Activated naive CD4-positive, alpha-beta T cell (primary cell): ENCODE measurements at regions not wholly inside any gene's neighbourhood (a gene's known extent, or its start where the extent isn't known, plus 50 kb on each side); places are given as distances from the start of the nearest gene placed in this dataset.

Source experiments
- DNase-seq, 4 experiments: peaks; one replicate each; lab custom pipeline; 2025; lab: John Stamatoyannopoulos, UW

DNA sequence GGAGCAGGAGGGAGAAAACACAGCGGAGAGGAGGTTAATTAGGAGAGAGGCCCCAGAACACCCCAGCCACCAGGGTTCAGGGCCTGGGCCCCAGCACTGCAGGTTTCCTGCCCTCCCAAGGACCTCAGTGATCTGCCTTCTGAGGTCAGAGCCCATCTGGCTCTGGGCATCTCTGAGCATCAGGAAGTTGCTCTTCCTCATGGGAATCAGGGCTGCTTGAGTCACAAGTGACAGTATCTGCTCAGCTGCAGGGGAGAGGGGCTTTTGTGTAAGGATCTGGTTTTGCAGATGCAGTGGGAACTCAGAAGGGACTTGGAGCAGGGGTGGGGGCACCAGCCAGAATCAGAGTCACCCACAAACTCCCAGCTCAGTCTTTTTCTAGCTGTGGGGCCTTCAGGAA is 472.1 kb downstream of the PTPRU start:
- DNase-seq = no peak

DNA sequence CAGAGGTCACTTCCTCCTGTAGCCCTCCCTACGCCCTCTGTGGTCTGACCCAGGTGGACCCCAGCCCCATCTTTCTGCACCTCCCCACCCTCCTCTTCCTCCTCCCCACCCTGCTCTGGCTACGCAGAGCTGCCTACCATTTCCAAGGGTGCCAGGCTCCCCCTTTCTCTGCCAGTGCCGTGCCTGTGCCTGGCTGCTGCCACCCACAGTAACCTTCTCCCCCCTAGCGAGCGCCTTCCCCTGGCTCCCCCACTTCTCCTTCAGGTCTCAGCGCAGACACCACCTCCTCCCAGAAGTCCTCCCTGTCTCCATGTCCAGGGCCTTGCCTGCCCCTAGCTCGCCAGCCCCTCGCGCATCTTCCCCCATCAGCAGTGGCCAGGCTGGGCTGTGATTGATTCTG is 471.5 kb downstream of the PTPRU start:
- DNase-seq = no peak

DNA sequence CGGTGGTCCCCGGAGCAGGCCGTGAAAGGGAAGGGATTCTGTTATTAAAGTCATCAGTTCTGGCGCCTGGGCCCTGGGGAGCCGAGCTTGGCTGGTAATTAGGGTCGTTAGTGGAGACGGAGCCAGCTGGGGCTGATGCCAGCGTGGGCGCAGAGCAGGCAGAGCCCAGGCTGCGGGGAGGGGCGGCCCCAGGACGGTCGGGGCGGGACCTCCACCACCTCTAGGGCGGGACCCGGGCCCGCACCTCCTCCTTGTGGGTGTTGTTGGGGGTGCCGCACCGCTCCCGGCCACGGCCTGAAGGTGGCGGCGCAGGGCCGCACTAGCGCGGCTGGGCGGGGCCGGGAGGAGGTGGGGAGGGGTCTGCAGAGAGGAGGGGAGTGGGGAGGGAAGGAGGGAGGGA is 470.6 kb downstream of the PTPRU start:
- no peak for DNase-seq

DNA sequence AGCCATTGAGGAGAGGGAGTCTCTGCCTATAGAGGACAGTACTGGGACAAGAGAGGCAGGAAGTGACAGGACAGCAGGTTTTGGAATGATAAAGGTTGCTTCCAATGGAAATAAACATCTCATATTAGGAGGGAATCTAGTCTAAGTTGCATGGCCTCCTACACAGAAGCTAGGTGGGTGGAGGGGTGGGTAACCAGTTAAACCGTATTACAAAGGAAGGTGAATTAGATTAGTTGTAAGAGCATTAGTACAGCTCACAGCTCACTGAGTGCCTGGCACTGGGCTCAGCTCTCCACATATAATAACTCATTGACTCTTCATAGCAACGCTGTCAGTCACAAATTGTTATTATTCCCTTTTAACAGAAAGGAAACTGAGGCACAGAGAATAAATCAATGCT is 468.1 kb downstream of the PTPRU start:
- DNase-seq = no peak

DNA sequence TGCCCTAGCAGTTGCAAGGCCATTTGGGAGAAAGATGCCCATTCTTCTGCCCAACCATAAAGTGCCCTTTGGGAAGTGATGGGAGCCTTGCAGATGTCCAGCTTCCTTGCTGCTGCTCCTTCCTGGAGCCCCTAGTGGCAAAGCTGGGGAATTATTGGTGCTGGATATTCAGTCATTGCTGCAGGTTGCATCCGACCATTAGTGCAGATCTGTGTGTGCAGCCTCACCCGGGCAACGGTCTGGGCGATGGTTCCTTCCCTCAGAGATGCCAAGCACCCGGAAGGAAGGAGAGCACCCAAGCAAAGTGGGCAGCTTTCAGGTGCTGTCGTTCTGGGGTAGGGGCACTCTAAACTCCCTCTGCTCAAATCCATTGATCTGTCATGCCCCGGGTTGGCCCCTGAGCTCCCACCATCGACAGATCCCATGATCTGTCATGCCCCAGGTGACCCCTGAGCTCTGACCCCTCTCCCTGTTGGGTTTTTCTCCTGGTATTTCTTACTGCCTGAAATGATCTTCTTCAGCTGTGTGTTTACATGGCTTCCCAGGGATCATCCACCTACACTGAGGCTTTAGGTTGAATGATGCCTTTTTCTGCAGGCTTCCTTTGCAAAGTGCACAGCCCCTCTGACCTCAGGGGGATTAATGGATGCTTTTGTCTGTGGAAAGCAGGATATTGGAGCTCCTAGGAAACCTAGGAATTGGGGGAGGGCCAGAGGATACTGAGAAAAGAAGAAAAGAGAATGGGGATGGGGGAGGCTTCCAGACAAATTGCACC is 467.5 kb downstream of the PTPRU start:
- DNase-seq = no peak

DNA sequence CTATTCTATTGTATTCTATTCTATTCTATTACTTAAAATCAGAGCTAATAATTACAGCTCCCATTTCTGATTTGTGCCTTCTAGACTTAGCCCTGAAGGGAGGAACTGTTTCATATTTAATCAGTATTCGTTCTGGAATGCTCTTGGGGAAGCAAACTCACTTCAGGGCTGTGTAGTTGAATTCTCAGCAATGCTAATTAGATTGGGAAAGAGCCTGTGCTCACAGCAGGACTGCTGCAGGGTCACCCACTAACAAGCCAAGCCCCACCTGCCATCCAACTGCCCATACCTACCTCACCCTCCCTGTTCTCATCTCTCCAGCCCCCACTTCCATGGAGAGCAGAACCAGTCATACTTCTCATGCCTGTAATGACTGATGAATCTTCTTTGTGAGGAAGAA is 464.2 kb downstream of the PTPRU start:
- DNase-seq = no peak

DNA sequence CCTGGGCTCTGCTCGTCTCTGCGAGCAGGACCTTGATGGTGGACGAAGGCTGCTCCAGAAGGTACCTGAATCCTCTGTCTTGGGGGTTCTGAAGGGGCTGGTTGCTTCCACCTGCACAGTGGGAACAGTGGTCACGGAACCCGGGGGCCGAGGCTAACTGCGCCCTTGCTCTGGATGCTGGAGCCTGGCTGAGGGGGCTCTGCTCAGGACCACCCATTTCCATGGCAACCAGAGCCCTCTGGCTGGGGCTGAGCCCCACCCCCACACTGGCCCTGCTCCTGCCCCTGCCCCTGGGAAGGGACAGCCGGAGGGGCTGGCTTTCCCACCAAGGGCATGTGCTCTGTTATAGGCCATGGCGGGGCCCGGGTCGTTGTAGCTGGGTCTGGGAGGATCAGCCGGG is 462.3 kb downstream of the PTPRU start:
- no peak for DNase-seq

DNA sequence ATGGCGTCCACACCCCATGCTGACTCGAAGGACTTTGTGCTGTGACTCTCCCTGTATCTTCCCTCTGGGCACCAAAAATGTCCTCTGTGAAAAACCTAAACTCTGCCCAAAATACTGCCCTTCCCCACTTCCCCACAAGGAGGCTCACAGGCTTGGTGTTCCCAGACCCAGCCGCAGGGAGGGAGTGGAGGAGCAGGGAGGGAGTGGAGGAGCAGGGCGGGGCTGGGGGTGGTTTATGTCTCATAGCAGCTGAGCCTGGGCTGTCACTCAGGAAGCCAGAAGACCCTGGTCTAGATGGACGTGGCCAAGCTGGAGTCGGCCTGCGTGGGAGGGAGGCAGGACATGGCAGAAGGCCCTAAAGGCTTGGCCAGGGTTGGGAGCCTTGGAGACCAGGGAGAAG is 461.7 kb downstream of the PTPRU start:
- DNase-seq = no peak

DNA sequence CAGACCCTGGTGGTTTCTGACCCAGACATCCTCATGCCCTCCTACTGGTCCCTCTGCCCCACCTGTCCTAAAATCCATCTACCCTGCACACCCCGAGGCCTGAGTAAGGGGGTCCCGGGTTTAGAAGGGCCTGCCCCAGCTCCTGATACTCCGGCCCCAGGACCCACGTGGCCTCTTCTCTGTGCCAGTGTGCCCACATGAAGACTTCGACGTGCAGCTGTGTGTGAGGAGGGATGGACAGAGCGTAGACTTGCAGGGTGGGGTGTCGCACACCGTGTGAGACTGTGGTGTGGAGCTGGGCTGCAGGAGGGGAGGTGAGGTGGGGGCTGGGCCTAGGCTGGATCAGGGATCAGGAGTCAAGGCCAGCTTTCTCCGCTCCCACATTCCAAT is 461.1 kb downstream of the PTPRU start:
- no peak for DNase-seq

DNA sequence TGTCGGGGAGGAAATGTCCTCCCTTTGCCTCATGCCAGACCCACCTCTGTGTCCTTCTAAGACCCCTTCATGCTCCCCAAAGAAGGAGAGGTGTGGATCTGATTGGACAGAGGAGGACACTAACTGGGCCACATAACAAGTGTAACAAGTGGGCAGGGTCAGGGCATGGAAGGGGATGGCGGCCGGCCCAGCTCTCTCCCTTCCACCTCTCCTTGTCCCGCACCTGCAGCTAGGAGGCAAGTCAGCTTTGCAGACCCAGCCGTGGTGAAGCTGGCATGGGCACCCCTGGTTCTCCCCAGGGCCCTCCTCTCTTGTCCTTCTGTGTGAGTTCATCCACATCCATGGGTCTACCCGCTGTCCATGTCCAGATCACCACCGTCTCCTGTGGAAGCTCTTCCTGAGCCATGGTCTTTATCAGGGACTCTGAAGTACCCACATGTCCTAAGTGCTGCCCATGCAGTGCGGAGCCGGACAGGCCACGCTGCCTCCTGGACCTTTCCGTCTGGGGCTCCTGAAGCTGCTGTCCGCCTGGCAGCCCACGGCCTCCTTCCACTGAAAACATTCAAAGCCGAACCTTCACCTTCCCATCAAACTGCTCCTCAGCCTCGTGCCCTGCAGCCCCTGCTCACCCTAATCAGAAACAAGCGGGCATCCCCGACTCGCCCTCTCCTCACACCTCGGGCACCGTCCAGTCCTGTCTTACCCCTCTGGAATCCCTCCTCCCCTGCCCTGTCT is 460.5 kb downstream of the PTPRU start:
- no peak for DNase-seq

DNA sequence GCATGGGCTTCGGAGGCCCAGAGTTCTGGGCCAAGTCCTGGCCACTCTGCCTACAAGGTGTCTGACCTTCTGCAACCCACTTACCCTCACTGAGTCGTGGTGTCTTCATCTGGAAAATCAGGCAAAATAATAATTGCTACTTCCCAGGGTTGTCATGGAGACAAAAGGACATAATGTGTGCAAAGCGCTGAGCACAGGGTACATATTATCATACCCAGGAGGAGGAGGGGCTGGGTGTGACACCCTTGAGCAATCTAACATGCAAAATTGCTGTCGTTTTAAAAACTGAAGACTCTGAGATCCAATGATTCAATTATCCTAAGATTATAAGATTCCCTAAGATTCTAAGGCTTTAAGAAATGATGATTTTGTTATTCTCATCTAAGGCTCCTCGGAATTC is 459.5 kb downstream of the PTPRU start:
- DNase-seq = no peak

DNA sequence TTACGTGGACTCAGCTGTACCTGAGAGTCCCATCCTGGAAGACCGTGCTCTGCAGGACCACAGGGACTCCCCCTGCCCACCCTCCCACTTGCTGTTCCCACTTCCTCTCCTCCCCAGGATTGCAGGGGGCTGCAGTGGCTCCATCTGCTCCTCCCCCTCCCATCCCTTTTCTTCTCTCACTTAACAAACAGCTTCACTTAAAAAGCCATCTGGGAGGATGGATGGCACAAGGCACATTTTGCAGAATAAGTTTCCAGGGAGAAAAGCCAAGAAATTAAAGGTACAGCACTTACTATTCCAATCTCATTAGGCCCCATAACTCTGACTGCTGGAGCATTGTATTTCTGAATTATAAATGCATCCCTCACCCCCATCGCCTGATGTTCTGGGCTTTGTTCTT is 458.7 kb downstream of the PTPRU start:
- no peak for DNase-seq

DNA sequence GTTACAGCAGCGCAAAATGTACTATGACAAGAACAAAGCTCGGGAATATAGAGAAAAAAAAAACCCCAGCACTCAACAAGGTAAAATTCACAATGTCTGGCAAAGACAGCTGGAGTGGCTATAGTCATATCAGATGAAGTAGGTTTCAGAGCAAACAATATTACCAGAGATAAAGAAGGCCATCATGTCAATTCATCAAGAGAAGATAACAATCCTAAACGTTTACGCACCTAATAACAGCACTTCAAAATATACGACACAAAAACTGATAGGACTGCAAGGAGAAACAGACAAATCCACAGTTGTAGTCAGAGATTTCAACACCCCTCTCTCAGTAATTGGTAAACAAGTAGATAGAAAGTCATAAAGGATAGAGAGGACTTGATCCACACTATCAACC is 455.2 kb downstream of the PTPRU start:
- no peak for DNase-seq

DNA sequence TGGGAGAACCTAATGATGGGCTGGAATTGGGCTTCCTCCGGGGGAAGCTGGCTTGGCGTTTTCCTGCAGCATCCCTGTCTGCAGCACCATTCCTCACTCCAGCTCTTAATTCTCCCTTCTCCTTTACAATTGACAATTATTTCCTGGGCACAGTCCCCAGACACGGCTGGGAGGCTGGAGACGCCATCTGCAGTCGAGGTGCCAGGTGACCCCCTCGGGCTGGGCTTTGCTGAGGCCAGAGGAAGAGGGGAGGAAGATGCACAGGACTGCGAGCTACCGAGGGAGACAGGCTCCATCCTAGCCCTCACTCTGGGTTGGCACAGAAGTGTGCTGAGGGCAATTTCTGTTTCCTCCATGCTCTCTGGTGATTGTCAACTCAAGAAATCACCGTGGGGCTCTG is 453.8 kb downstream of the PTPRU start:
- DNase-seq = no peak

DNA sequence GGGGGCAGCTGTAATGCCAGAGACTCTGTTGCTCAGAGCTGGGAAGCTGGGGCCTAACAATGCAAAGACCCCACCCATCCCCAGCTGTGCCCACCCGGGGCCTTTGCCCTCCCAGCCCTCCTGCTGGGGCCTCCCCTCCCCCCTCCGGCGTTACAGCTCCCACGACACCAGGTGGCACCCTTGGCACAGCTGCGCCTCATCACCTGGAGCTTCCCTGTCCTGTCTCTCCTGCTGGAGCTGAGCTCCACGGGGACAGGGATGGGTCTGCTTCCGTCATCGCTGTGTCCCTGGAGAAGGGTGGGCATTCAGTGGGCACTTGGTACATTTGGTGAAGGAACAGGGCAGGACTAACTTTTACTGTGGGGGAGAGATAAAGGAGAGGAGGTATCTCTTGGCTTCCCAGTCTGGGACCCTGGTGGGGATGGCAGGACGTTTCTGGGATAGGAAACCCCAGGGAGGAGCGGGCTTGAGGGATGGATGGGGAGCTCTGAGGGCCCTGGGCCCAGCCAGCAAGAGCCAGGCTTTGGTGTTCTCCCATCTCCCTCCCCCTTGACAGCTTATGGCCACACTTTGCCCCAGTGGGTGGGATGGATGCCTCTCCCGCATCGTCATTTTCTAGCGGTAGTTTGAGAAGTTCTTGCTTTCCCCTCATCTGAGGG is 453.2 kb downstream of the PTPRU start:
- no peak for DNase-seq

DNA sequence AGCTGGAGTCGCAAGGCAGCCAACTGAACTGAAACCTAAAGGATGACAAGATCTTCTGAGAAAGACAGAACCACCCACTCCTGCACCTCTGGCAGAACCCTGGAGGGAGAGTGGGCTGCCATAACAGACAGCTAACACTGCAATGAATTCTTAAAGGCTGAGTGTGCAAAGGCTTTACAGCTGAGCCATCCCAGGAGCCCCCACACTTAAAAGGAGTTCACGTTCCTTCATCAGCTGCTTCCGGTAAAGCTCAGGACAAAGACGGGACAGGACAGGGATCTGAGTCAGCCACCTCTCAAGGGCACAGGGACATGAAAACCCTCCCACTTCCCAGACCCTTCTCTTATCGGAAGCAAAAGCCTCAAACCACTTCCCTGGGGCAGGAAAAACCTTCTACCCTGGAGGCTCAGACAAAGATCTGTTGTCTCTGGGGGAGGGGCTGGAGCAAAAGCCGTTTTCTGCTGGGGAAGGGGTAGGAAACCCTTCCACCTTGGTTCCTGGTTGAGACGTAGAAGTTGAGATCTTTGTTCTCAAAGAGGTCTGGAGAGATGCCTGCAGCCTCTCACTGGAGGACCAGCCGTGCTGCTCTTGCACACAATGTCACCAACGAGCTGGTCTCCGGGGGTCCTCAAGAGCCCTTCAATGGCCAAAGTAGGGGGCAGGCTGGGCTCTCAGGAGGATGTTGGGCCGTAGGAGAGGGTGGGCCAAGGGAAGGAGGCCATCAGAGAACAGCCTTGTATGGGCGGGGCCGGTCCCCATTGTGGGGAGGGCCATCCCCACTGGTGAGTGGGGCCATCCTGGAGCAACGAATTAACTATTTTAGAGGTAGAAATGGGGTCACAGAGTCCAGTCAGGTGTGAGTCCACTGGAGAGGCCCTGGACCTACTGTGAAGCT is 452.4 kb downstream of the PTPRU start:
- DNase-seq = no peak

DNA sequence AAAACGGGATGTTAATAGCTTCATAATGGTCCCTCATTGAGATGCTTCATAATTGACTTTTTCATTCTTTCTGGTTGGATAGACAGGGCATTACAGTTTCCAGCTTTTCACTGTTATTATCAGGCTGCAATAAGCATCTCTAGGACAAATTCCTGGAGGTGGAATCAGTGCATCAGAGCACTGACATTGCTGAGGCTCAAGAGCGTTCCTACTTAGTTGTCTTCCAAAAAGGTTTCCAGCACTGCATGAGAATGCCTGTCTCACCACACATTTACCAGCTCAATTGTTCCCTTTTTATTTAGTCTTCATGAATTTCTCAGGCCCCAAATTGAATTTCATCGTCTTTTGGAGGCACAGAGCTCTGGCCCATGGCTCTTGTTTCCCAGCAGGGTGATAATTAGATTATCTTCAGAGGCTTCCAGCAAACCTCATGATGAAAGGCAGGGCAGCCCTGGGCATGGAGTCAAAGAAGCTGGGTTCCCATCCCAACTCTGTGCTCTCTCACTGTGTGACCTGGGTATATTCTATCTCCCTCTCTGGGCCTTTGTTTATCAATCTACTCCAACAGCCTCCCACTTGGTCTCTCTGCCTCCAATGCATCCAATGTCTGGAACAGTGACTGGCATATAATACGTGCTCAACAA is 451.4 kb downstream of the PTPRU start:
- no peak for DNase-seq

DNA sequence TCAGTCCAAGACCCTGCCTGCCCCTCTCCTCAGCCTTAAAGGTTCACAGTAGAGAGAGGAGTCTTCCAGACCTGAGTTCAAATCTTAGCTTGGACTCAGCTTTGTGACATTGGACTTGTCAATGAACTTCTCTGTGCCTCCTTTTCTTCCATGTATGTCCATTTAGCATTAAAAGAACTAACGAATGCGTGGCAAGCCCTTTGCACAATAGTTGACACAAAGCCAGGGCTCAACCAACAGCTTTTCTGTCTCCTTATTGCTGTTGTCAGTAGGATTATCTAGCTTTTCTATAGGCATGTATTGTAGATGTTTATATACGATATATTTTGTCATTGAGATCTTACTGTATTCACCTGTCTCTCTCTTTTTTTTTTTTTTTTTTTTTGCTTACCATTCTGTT is 450.8 kb downstream of the PTPRU start:
- DNase-seq = no peak

DNA sequence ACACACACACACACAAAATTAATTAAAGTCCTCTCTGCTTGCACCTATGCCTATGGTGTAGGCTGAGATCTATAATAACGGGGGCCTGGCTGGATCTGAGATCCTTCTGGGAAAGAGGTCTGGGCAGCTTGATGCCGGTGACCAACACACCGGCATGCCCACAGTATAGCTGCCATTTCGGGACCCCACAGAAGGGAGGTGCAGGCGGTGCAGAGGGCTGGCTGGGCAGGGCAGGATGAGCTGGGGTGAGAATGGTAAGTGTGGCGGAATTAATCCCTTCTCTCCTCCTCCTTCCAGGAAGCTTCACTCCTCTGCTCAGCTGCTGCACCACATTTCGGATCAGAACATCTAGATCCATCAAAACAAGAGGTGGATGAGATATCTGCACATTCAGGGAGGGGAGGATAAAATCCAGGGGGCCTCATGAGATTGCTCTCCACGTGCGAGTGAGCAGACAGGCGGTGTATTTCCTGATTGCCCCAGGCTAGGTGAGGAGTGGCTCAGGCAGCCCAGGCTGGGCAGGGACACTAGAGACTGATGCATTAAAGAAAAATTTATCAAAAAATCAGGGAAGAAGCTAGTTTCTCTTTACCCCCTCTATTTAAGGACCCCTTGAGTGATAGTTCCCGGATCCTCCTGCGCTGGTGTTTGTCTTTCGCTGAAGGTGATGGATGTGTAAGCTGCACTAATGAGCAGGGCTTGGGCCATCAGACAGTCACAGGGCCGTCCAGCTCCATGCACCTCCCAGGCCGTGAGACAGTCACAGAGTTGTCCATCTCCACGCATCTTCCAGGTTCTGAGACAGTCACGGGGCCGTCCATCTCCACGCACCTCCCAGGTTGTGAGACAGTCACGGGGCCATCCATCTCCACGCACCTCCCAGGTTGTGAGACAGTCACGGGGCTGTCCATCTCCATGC is 449.9 kb downstream of the PTPRU start:
- DNase-seq = no peak

DNA sequence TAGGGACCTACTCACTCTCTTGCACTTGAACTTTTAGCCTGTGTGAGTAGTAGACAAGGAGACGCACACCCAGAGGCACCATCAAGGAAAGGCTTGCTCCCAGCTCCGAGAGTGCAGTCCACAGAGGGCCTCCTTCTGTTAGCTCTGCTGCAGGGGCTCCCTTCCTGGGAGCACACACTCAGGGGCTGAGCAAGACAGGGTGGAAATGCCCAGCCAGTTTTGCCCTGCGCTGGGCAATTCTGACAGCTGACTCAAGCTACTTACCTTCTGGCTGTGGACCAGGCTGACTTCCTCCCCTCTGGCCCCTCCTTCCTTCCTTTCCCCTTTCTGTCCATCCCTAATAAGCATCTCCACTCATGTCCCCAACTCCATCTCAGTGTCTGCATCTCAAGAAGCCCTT is 449.1 kb downstream of the PTPRU start:
- no peak for DNase-seq

DNA sequence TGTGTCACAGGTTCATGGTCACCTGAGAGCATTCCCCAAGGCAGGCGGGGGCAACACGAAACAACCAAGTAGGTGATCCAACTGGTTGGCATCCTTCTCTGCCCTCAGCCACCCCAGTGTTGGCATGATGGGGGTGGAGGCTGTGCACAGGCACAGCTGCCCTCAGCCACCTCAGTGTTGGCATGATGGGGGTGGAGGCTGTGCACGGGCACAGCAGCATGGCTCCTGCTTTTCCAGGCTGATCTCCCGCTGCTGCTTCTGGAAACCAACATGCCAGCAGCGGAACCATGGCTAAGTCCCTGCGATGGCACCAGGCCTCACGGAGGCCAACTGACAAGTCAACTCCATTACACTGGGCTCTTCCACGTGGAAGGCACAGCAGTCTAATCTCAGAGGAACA is 447.8 kb downstream of the PTPRU start:
- no peak for DNase-seq
